ENCODE measurements at regions not wholly inside any gene's neighbourhood (a gene's known extent, or its start where the extent isn't known, plus 50 kb on each side); places are given as distances from the start of the nearest gene placed in this dataset.

- TF ChIP-seq POLR2A (IDR thresholded peaks at IDR 0.05) (no peak), CTCF (IDR thresholded peaks at IDR 0.05) (no peak)
- no peak for DNase-seq
- H3K4me3 ChIP-seq: no peak overlapping the region
- no peaks in the 10 kb centered on the region for H3K36me3 ChIP-seq (replicated peaks in 1 of 2)
- intact Hi-C loops (cut with DNase I): no loop called here
- H3K4me1 ChIP-seq (replicated peaks in 1 of 2): no peaks in the 10 kb centered on the region
- no peaks in the 10 kb centered on the region for H3K9me3 ChIP-seq (replicated peaks in 1 of 3)
- H3K27me3 ChIP-seq: no peaks in the 10 kb centered on the region
- no peak overlapping the region for H3K27ac ChIP-seq
These were observed 321.4 kb upstream of the NECTIN3 start for GRCh38 chr3:110750201-110750600.

- Histone ChIP-seq H3K4me1 (replicated peaks in 1 of 2) (no peaks in the 10 kb centered on the region), H3K36me3 (replicated peaks in 1 of 2) (no peaks in the 10 kb centered on the region), H3K27me3 (no peaks in the 10 kb centered on the region), H3K4me3 (no peak overlapping the region), H3K27ac (no peak overlapping the region), H3K9me3 (replicated peaks in 1 of 3) (no peaks in the 10 kb centered on the region)
- intact Hi-C loops (cut with DNase I): no loop called here
- TF ChIP-seq POLR2A (IDR thresholded peaks at IDR 0.05): no peak
- no peak for TF ChIP-seq CTCF (IDR thresholded peaks at IDR 0.05)
- WGBS, 4 donors: 71 to 84% (median 83%) methylated on average over 3 of the region's 3 CpGs
- DNase-seq: no peak
These were observed 319.3 kb upstream of the NECTIN3 start for GRCh38 chr3:110752307-110752706.

GRCh38 chr3:110753516-110753915 lies 318.1 kb upstream of the NECTIN3 start:
- WGBS, 4 donors: 87 to 95% (median 93%) methylated on average over 1 of the region's 1 CpG
- no peak overlapping the region for H3K4me3 ChIP-seq
- H3K4me1 ChIP-seq (replicated peaks in 1 of 2): no peaks in the 10 kb centered on the region
- H3K27me3 ChIP-seq: no peaks in the 10 kb centered on the region
- intact Hi-C loops (cut with DNase I): no loop called here
- no peak for TF ChIP-seq CTCF (IDR thresholded peaks at IDR 0.05)
- TF ChIP-seq POLR2A (IDR thresholded peaks at IDR 0.05): no peak
- no peaks in the 10 kb centered on the region for H3K36me3 ChIP-seq (replicated peaks in 1 of 2)
- no peaks in the 10 kb centered on the region for H3K9me3 ChIP-seq (replicated peaks in 1 of 3)
- DNase-seq: no peak
- H3K27ac ChIP-seq: no peak overlapping the region

- H3K4me3 ChIP-seq: no peak overlapping the region
These were observed 317.3 kb upstream of the NECTIN3 start for GRCh38 chr3:110754212-110754916.

More at GRCh38 chr3:110754212-110754916, 317.3 kb upstream of the NECTIN3 start:
- TF ChIP-seq CTCF (IDR thresholded peaks at IDR 0.05) (no peak), POLR2A (IDR thresholded peaks at IDR 0.05) (no peak)
- Histone ChIP-seq H3K9me3 (replicated peaks in 1 of 3) (no peaks in the 10 kb centered on the region), H3K27me3 (no peaks in the 10 kb centered on the region), H3K27ac (no peak overlapping the region), H3K4me1 (replicated peaks in 1 of 2) (no peaks in the 10 kb centered on the region), H3K36me3 (replicated peaks in 1 of 2) (no peaks in the 10 kb centered on the region)
- WGBS, 4 donors: 53 to 71% (median 58%) methylated on average over 2 to 3 of the region's 3 CpGs
- intact Hi-C loops (cut with DNase I): no loop called here
- DNase-seq: no peak
